ENCODE measurements at regions not wholly inside any gene's neighbourhood (a gene's known extent, or its start where the extent isn't known, plus 50 kb on each side); places are given as distances from the start of the nearest gene placed in this dataset.

DNA sequence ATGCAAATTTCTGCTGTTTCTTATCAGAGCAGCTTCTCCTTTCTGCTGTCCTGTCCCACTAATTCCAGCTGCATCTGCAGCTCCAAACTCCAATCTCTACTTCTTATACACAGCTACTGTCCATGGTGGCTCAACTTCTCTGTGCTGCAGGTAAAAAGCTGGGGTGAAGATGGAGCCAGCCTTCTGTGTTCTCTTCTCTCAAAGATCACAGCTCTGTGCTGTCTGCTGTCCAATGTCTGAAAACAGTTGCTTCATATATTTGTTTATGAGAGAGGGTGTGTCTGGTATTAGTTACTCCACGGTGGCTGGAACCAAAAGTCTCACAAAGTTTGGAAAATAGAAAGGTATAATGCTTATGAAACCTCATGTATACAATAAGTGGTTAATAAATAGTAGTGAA is 445.8 kb upstream of the TBX3 start:
- Histone ChIP-seq H3K9ac (no peak overlapping the region), H3K27ac (no peak overlapping the region), H3K4me3 (no peak overlapping the region), H4K20me1 (no peaks in the 10 kb centered on the region), H3K4me2 (no peak overlapping the region), H3K36me3 (no peaks in the 10 kb centered on the region), H3K9me3 (peaks cover 3% of the 10 kb centered on the region; the same call in 1 of the 2 replicates), H3K27me3 (no peaks in the 10 kb centered on the region), H3K4me1 (no peaks in the 10 kb centered on the region)
- no peak for TF ChIP-seq Cebpa-rat (IDR thresholded peaks at IDR 0.05)

GRCh38 chr12:115121053-115121452 is 437.1 kb upstream of the TBX3 start:
- Histone ChIP-seq H3K27me3 (no peaks in the 10 kb centered on the region; the same call in 1 of the 2 replicates), H3K9ac (no peak overlapping the region), H3K9me3 (peaks cover 19% of the 10 kb centered on the region), H3K27ac (no peak overlapping the region), H4K20me1 (no peaks in the 10 kb centered on the region), H3K4me1 (no peaks in the 10 kb centered on the region), H3K4me2 (no peak overlapping the region), H3K36me3 (no peaks in the 10 kb centered on the region), H3K4me3 (no peak overlapping the region)
- TF ChIP-seq Cebpa-rat (IDR thresholded peaks at IDR 0.05), result no peak

- TF ChIP-seq Cebpa-rat (IDR thresholded peaks at IDR 0.05), result no peak
- Histone ChIP-seq H3K4me1 (no peaks in the 10 kb centered on the region), H3K27me3 (no peaks in the 10 kb centered on the region; the same call in 1 of the 2 replicates), H3K9me3 (peaks cover 19% of the 10 kb centered on the region), H3K4me3 (no peak overlapping the region), H3K4me2 (no peak overlapping the region), H3K36me3 (no peaks in the 10 kb centered on the region), H3K27ac (no peak overlapping the region), H4K20me1 (no peaks in the 10 kb centered on the region), H3K9ac (no peak overlapping the region)
These were observed 434.3 kb upstream of the TBX3 start for GRCh38 chr12:115118177-115118724.

- Histone ChIP-seq H3K27me3 (no peaks in the 10 kb centered on the region), H3K9me3 (0 out of 2 replicates have a peak, but pooled peaks cover 4% of the 10 kb centered on the region), H3K9ac (no peak overlapping the region), H3K27ac (no peak overlapping the region), H4K20me1 (no peaks in the 10 kb centered on the region), H3K4me2 (no peak overlapping the region), H3K36me3 (no peaks in the 10 kb centered on the region), H3K4me1 (no peaks in the 10 kb centered on the region), H3K4me3 (no peak overlapping the region)
- TF ChIP-seq Cebpa-rat (IDR thresholded peaks at IDR 0.05), result no peak
These were observed 430.2 kb upstream of the TBX3 start for GRCh38 chr12:115114140-115114539.

DNA sequence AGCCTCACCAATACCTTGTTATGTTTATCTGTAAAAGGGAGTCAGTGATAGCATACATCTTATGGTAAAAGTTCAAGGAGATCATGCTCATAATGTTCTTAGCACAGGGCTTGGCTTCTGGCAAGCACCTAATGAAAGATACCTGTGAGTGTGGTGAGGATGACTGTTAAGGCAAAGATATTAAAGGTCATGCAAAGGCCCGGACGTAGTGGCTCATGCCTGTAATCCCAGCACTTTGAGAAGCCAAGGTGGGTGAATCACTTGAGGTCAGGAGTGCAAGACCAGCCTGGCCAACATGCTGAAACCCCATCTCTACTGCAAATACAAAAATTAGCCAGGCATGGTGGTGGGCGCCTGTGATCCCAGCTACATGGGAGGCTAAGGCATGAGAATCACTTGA is 425.9 kb upstream of the TBX3 start:
- Histone ChIP-seq H3K9ac (no peak overlapping the region), H3K4me1 (no peaks in the 10 kb centered on the region), H3K27me3 (no peaks in the 10 kb centered on the region), H3K4me3 (no peak overlapping the region), H3K36me3 (no peaks in the 10 kb centered on the region), H3K4me2 (no peak overlapping the region), H3K27ac (no peak overlapping the region), H4K20me1 (no peaks in the 10 kb centered on the region), H3K9me3 (no peaks in the 10 kb centered on the region)
- no peak for TF ChIP-seq Cebpa-rat (IDR thresholded peaks at IDR 0.05)

DNA sequence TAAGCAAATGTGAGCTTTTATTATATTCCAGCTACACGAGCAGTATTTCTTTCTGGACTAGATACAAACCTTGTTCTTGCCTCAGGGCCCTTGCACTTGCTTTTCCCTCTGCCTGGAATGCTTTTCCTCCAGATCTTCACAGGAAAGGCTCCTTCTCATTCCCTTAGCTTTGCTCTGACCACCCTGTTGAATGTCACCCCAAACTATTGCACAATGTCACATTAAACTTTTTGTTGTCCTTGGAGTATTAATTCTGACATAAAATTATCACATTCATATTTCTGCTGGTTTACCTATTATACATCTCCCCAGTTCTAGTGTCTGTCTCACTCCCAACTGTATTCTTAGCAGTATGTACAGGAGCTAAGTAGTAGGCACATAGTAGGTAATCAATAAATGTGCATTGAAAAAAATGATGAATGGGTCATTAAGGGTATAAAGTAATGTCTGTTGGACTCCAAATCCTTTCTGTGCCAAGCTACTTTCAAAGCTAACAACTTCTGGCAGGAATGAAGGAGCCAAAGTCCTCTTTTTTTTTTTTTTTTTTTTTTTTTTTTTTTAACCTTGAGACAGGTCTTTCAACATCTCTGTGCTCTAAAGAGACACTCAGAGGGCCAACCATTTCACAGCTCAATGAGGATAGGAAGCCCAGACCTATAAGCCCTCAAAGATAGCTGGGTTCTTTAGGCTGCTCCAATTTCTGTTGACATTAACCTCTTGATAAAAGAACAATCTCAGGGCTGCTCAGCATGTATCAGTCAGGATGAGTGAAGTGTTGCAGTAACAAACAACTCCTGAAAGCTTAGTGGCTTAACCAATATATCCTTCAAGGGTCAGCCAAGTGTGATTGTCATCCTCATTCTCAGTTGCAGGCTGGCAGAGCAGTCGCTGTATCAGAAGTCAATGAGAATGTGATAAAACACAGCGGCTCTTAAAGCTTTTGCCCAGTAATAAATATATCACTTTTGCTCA is 424.4 kb upstream of the TBX3 start:
- H3K27ac ChIP-seq, result no peak overlapping the region
- H3K36me3 ChIP-seq, result no peaks in the 10 kb centered on the region
- peak; percentile 49; the same call in 1 of the 2 replicates for TF ChIP-seq Cebpa-rat (IDR thresholded peaks at IDR 0.05)
- no peaks in the 10 kb centered on the region for H4K20me1 ChIP-seq
- H3K4me2 ChIP-seq, result no peak overlapping the region
- H3K4me1 ChIP-seq, result no peaks in the 10 kb centered on the region
- no peak overlapping the region for H3K4me3 ChIP-seq
- H3K9me3 ChIP-seq, result no peaks in the 10 kb centered on the region
- H3K27me3 ChIP-seq, result no peaks in the 10 kb centered on the region
- H3K9ac ChIP-seq, result no peak overlapping the region

DNA sequence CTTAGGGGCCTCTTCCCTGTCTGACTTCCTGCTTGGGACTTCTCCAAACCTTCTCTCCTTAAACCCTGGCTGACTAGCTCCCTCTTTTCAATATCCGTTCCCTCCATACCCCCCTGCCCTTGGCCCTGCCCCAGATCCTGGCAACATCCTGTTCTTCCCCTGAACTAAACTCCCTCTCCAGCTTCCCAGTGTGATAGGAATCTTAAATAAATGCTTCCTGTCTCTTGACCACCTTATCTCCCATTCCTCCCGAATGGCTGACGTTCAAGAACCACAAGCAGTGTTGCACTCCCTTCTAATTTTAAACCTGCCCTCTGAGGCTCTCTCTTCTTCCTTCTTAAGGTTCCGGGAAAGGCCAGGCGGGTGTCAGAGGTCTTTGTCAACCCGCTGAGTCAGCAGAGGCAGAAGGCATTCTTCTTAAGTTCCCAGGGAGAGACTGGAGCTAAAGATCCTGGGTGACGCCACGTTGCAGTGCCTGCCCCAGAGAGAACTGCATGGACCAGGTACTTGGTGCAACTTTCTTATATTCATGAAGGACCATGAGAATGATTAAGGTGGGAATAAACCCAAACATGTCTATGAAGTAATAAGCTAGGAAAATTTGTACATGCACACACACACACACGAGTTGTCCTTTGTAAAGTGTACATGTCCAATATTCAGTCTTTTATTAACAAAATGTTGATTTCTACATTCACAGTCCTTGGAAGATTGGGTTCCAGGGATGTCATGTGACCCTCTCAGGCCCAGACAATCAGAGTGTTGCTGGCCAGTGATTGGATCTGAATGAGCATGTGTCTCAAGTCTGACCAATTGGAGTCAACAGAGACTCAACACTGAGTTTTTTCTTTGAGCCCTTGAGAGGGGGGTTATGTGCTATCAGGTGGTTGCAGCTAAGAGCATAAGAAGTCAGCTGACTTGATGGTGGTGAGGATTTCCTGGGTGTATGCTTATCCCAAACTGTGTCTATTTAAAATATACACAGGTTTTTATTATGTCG is 420.2 kb upstream of the TBX3 start:
- Histone ChIP-seq H3K9me3 (no peaks in the 10 kb centered on the region), H3K4me2 (no peak overlapping the region), H3K27ac (no peak overlapping the region), H3K9ac (no peak overlapping the region), H3K36me3 (no peaks in the 10 kb centered on the region), H3K4me3 (no peak overlapping the region), H3K27me3 (no peaks in the 10 kb centered on the region), H4K20me1 (no peaks in the 10 kb centered on the region), H3K4me1 (no peaks in the 10 kb centered on the region)
- no peak for TF ChIP-seq Cebpa-rat (IDR thresholded peaks at IDR 0.05)

DNA sequence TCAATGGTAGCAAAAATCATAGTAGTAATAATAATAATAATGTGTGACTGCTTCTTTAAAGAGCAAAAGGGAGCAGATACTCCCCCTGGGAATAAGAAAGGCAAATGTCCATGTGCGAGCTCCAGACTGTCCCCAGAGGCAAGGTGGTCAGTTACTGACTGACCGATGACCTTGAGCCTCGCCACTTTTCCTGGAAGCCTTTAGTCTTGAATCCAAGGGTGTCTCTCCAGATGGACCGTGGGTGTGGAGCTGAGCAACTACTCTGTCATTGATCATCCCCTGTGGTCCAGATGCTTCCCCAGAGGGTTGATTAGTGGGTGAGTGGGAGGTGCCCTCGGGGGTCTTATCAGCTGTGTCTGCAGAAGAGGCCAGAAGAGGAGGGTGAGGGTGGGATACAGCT is 418.5 kb upstream of the TBX3 start:
- no peak overlapping the region for H3K27ac ChIP-seq
- no peak overlapping the region for H3K4me2 ChIP-seq
- H3K9me3 ChIP-seq, result no peaks in the 10 kb centered on the region
- no peaks in the 10 kb centered on the region for H4K20me1 ChIP-seq
- H3K9ac ChIP-seq, result no peak overlapping the region
- H3K4me3 ChIP-seq, result no peak overlapping the region
- H3K36me3 ChIP-seq, result no peaks in the 10 kb centered on the region
- no peak for TF ChIP-seq Cebpa-rat (IDR thresholded peaks at IDR 0.05)
- H3K27me3 ChIP-seq, result no peaks in the 10 kb centered on the region
- no peaks in the 10 kb centered on the region for H3K4me1 ChIP-seq

DNA sequence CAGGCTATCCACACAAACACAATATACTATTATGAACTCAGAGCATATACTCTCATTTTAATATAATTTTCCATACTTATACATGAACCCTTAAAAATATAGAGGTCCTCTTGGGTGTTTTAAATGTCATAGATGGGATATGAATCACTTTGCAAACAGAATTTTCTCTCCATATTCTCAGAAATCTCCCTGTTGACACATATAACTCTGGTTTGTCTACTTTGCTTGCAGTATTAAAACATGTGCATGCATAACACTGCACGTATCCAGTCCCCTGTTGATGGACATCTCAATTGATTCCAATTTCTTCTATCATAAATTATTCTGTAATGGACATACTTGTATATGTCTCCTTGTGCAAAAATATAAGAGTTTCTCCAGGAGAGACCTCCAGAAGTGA is 417.5 kb upstream of the TBX3 start:
- Histone ChIP-seq H3K27me3 (no peaks in the 10 kb centered on the region), H3K9ac (no peak overlapping the region), H3K36me3 (no peaks in the 10 kb centered on the region), H3K27ac (no peak overlapping the region), H3K4me3 (no peak overlapping the region), H3K4me1 (no peaks in the 10 kb centered on the region), H4K20me1 (no peaks in the 10 kb centered on the region), H3K9me3 (no peaks in the 10 kb centered on the region), H3K4me2 (no peak overlapping the region)
- TF ChIP-seq Cebpa-rat (IDR thresholded peaks at IDR 0.05), result no peak

All from BLaER1 (cell line).